ENCODE measurements at regions not wholly inside any gene's neighbourhood (a gene's known extent, or its start where the extent isn't known, plus 50 kb on each side); places are given as distances from the start of the nearest gene placed in this dataset.
A peak's percentile ranks its signal among the peaks of the same experiment; 100 is the strongest.
"Not testable (repeated sequence)": the region's sequence is repeated elsewhere in the genome, so short reads cannot be mapped to it uniquely, and the experiment has no call there.

- no peak for DNase-seq
Measured at GRCh38 chr13:111413407-111414187, 93.2 kb downstream of the TEX29 start.

DNA sequence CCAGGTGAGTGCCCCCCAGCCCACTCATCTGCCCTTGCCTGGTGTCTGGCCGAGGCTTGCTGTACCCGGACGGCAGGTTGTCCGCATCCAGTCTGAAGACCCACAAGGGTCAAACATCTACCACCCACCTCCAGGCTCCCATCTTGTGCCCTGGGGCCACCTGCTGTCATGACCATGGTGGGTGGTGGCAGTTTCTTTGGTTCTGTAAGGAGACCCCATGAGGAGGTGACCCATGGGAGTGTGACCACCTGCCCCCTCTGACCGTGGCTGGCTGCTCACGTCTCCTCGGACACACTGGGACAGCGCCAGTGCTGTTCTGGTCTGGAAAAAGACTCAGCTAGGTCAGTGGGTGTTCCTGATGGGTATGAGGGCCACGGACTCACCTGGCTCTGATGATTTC, 93.9 kb downstream of the TEX29 start:
- no peak for DNase-seq

- no peak for DNase-seq
Measured at GRCh38 chr13:111415246-111415645, 94.8 kb downstream of the TEX29 start.

DNA sequence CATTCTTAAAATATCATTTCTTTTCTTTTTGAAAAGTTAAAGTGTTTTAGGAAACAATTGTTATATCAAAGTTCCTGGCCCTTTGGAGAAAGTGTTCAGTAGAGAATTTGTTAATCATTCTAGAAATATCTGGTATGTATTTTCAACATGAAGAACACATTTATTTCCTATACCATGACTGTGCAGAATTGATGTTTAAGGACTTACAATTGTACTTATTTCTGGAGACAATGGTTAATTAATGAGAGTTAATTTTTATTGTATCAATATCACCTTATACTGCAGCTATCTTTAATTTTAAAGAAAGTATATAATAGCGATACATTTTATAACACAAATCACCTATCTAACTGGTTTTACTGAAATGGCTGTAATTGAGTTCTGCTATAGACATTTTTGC, 95.3 kb downstream of the TEX29 start:
- no peak for DNase-seq

DNA sequence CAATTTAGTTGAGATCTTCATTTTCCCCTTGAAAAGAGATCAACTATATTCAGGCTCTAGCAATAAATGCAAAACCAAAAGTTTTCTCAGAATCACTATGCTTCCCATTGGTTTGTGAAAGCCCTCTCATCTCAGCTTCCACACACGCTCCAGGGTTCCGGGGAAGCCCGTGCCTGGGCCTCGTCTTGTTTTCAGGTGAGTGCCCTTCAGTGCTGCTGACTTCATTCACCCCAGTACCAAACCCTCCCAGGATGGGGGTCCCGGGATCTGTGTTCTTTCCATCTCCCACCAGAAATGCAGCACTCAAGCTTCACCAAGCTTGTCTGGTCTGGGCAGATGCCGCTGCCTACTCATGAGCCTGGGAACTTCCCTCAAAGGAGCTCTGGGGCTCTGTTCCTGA, 97.7 kb downstream of the TEX29 start:
- DNase-seq = no peak

GRCh38 chr13:111420113-111420876, 99.9 kb downstream of the TEX29 start:
- DNase-seq = no peak

GRCh38 chr13:111421216-111421615, 100.8 kb downstream of the TEX29 start:
- DNase-seq = no peak

DNA sequence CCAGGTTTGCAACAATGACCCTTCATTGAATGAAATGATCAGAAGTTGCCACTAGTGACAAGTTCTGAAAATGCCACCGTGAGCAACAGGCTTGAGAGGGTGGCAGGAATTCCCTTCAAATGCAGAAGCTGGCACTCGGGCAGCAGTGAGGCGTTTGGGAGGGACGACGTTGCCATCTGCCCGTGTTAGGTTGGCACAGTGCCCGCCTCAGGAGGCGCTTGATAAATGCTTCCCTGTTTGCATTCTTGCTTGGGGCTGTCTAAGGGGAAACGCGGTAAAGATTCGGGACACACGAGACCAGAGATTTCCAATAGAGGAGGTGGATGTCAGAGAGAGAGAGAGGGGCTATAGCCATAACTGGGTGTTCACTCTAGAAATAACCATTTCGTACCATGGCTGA, 101.9 kb downstream of the TEX29 start:
- DNase-seq = no peak

DNA sequence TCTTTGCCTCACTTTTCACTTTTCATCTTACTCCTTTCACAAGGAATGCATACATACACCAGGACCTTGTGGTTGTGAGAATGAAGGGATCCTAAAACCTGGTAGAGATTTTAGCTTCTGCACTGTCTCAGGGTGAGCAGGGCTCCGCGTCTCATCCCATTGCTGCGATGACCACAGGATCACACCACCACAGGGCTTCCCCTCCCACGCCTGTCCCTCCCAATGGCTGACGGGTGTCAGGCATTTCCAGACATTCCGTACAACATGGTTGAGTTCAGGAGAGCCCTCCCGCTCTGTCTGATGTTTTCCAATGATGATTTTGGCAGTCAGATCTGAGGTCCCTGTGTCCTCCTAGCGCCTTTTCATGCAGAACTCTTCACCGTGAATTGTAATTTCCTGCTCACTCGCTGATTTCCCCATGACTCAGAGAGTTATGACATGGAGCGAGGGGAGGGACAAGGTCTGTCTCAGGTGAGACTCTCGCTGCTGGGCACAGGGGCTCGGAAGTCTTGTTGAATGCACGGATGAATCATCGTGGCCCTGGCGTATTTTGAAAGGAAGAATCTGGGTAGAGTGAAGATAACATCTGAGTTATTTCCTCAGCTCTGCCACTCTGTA, 102.8 kb downstream of the TEX29 start:
- DNase-seq = no peak

DNA sequence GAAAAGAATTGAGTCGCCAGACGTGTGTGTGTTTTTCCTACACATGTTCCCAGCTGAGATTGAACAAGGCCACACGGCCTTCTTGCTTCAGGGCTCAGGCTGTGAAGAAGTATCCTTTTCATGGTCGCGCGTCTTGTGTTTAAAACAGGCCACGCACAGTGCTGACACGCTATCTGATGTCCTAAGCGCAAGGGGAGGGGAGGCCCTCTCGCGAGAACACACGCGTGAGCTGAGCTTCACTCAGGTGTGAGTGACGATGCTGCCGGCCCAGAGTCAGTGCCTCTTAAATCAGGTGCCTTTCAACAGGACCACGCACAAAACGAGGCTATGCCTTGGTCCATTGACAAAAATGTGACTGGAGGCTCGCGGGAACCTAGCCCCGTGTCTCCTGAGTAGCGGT, 103.7 kb downstream of the TEX29 start:
- DNase-seq = no peak

DNA sequence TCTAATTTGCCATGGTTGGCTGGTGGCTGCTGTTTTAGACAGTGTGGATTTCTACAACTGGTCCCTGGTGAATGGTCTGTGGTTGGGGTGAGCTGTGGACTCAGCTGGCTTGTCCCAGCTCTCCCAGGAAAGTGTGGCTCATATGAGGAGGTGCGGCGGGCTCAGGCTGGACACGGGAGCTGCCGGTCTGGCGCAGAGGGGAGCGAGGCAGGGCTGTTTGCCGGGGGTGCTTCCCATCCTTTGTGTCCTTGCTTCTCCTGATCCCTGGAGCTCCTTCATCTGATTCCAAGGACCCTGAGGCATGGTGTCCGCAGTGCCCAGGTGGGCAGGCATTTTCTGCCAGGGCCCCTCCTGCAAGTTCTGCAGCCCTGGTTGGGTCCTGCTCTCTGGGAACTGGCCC, 104.9 kb downstream of the TEX29 start:
- DNase-seq = no peak

- DNase-seq = peak; percentile 57
Measured at GRCh38 chr13:111429064-111429558, 108.7 kb downstream of the TEX29 start.

DNA sequence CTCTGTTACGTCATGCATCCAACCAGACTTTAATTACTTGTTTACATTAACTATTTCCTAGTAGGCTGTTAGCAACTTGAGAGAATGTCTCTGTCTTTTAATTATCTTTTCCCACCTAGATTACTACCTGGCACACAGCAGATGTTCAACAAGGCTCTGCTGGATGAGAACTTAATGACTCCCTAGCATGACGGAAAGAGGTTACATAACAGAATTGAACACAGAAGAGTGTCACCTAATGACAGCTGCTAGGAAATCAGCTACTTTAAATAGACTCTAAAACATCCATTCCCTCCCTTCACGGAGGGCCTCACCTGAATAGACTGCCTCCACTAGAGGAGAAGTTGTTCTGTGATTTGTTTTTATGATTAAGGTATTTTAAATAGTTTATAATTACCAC, 110.8 kb downstream of the TEX29 start:
- DNase-seq = no peak

DNA sequence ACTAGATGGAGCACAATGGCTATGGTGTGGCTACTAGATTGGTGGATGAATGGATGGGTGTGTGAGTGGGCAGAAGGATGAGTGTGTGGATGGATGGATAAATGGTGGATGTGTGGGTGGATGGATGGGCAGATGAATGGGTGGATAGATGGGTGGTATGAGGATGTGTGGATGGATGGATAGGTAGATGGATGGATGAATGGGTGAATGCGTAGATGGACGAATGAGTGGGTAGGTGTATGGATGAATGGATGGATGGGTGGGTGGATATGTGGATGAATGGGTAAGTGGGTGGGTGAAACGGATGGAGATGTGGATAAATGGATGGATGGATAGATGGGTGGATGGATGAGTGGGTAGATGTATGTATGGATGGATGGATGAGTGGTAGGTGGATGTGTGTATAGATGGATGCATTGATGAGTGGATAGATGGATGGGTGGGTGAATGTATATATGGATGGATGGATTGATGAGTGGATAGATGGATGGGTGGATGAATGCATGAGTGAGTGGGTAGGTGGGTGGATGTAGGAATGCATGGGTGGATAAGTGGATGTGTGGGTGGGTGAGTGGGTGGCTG, 114.2 kb downstream of the TEX29 start:
- no peak for DNase-seq

GRCh38 chr13:111436446-111436845, 116.0 kb downstream of the TEX29 start:
- DNase-seq = no peak

DNA sequence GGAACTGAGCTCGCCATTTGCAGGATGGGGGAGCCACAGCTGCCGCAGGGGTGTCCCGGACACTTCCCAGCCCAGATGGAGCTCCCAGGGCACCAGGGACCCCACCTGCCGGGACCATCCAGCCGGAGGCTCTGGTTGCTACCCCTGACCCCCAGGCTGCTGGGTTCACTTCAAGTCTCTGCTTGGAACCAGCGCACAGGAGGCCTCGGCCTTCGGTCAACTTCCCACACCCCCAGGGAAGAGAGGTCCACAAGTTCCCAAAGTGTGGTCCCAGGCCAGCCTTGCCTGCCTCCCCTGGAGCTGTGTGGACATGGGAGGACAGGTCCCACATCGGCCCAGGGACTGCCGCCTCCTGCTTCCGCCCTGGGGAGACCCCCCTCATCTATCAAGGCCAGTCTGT, 117.0 kb downstream of the TEX29 start:
- no peak for DNase-seq

GRCh38 chr13:111437856-111438547, 117.6 kb downstream of the TEX29 start:
- no peak for DNase-seq

- DNase-seq = not testable (repeated sequence)
Measured at GRCh38 chr13:111440492-111440891, 120.0 kb downstream of the TEX29 start.

DNA sequence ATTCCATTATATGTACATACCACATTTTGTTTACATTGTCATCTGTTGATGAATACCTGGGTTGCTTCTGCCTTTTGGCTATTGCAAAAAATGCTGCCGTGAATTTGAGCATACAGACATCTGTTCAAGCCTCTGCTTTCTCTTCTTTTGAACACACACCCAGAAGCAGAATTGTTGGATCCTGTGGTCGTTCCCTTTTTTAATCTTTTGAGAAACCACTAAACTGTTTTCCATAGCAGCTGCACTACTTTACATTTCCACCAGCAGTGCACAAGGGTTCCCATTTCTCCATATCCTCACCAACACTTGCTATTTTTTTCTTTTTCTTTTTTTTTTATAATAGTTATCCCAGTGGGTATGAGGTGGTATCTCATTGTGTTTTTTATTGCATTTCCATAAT, 123.5 kb downstream of the TEX29 start:
- no peak for DNase-seq

DNA sequence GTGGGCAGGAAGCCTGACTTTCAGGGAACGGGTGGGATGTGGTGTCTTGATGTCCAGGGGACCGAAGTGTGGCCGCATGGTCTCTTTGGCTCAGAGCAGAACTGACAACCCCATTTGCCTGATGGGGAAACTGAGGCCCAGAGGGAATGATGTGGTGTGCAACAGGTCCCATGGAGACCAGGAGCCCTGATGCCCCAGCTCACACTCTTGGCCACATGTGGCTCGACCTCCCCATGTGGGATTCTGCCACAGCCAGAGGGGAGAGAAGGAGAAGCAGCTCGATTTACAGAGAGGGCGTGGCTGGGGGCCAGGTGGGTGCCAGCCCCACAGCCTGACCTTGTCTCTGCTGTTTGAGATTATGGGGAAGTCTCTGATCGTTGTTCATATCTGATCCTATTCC, 128.1 kb downstream of the TEX29 start:
- DNase-seq = no peak

- no peak for DNase-seq
Measured at GRCh38 chr13:111449041-111449440, 128.6 kb downstream of the TEX29 start.

- DNase-seq = no peak
Measured at GRCh38 chr13:111451402-111451801, 131.0 kb downstream of the TEX29 start.
